ENCODE measurements at regions not wholly inside any gene's neighbourhood (a gene's known extent, or its start where the extent isn't known, plus 50 kb on each side); places are given as distances from the start of the nearest gene placed in this dataset.

DNA sequence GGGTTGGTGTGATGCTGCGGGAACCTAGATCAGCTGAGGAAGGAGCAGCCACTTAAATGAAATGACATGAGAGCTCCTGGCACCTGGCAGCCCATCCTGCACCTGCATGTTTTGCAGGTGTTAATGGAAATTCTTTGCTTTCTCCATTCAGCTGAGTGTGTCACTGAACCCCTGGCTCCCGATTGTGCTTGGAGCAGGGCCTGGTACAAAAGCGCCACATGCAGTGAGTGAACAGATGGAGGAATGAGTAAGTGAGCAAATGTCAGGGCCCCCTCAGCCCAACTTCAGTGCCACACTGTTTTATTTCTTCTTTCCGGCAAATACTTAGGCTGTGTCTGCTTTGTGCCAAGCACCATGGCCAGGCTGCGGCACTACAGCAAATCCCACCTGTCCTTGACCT lies 132.2 kb downstream of the ASB7 start:
- no peaks in the 10 kb centered on the region for H3K36me3 ChIP-seq
- no peaks in the 10 kb centered on the region for H3K27me3 ChIP-seq
- H3K9me3 ChIP-seq = no peaks in the 10 kb centered on the region
- H3K4me3 ChIP-seq = no peak overlapping the region
- TF ChIP-seq, protein P1, sequence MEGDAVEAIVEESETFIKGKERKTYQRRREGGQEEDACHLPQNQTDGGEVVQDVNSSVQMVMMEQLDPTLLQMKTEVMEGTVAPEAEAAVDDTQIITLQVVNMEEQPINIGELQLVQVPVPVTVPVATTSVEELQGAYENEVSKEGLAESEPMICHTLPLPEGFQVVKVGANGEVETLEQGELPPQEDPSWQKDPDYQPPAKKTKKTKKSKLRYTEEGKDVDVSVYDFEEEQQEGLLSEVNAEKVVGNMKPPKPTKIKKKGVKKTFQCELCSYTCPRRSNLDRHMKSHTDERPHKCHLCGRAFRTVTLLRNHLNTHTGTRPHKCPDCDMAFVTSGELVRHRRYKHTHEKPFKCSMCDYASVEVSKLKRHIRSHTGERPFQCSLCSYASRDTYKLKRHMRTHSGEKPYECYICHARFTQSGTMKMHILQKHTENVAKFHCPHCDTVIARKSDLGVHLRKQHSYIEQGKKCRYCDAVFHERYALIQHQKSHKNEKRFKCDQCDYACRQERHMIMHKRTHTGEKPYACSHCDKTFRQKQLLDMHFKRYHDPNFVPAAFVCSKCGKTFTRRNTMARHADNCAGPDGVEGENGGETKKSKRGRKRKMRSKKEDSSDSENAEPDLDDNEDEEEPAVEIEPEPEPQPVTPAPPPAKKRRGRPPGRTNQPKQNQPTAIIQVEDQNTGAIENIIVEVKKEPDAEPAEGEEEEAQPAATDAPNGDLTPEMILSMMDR (IDR thresholded peaks at IDR 0.05) = no peak
- no peak for TF ChIP-seq EP300 (IDR thresholded peaks at IDR 0.05)
- TF ChIP-seq POLR2A (IDR thresholded peaks at IDR 0.05) = no peak
- H3K27ac ChIP-seq = no peak overlapping the region
- peaks cover 0 to 6% (median 0%) of the 10 kb centered on the region in 4 donors for H3K4me1 ChIP-seq
- DNase-seq (ENCODE audit: low spot score in 2 of 2) = no peak
- 86 to 94% methylated on average over 5 of the region's 5 CpGs for WGBS, 2 donors

DNA sequence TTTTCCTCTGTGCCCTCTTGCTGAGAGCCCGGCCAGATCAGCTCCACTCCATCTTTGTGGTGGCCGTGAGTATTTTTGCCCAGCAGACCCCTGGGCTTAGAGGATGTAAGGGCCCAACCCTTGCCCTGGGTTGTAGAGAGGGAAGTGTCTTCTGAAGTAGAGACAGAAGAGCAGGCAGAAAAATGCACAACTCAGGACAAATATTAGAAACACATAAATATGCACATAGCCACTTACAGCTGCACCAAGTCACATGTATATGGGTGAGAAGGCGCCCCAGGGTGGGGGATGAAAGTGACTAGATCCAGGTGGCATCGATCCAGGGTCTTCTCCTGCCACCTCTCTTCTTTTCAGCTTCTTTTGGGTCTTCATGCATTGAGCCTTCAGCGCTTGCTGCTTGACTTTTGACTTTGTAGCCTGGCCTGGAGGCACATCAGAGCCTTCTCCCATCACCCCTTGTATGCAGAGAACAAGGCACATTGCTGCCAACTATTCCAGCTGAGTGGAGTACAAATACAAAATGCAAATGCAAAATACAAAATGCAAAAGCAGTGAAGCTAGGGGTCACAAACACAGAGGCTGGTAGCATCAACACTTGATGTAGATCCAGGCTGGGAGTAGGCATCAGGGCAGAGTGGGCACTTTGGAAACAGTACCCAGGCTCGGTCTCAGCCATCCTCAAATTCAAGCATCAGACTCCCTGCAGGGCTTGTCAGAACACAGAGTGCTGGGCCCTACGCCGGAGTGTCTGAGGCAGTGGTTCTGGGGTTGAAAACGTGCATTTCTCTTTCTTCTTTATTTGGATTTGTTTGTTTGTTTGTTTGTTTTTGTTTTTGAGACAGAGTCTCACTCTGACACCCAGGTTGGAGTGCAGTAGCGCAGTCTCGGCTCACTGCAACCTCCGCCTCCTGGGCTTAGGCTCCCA lies 133.0 kb downstream of the ASB7 start:
- no peak overlapping the region for H3K27ac ChIP-seq
- peaks cover 0 to 6% (median 0%) of the 10 kb centered on the region in 4 donors for H3K4me1 ChIP-seq
- 89 to 94% methylated on average over 12 of the region's 12 CpGs for WGBS, 2 donors
- DNase-seq (ENCODE audit: low spot score in 2 of 2) = no peak
- H3K4me3 ChIP-seq = no peak overlapping the region
- H3K9me3 ChIP-seq = no peaks in the 10 kb centered on the region
- no peaks in the 10 kb centered on the region for H3K36me3 ChIP-seq
- no peak for TF ChIP-seq EP300 (IDR thresholded peaks at IDR 0.05)
- TF ChIP-seq, protein P1 (IDR thresholded peaks at IDR 0.05) = no peak
- TF ChIP-seq POLR2A (IDR thresholded peaks at IDR 0.05) = no peak
- no peaks in the 10 kb centered on the region for H3K27me3 ChIP-seq

DNA sequence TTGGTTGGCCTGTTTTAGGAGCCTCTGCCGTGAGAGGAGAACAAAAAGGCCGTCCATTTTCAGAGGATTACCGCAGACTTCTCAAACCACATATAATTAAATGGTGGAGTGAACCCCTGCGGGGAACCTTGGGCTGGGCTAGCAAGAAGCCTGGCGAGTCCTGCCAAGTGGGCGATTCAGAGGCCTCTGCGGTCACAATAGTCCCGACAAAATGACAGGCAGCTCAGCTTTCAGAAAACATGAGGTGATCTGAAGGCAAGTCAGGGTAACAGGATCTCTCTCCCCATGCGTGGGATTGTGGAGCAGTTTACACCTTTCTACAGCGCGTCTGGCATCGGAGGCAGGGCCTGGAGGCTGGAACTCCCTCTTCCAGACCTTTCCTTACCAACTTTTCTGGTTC lies 134.8 kb downstream of the ASB7 start:
- no peak for DNase-seq (ENCODE audit: low spot score in 2 of 2)
- Histone ChIP-seq H3K4me1 (peaks cover 0 to 6% (median 0%) of the 10 kb centered on the region in 4 donors), H3K36me3 (no peaks in the 10 kb centered on the region), H3K4me3 (no peak overlapping the region), H3K9me3 (no peaks in the 10 kb centered on the region), H3K27ac (no peak overlapping the region), H3K27me3 (no peaks in the 10 kb centered on the region)
- no peak for TF ChIP-seq EP300 (IDR thresholded peaks at IDR 0.05)
- TF ChIP-seq, protein P1 (IDR thresholded peaks at IDR 0.05) = no peak
- no peak for TF ChIP-seq POLR2A (IDR thresholded peaks at IDR 0.05)
- WGBS, 2 donors = 91 to 92% methylated on average over 12 of the region's 12 CpGs

DNA sequence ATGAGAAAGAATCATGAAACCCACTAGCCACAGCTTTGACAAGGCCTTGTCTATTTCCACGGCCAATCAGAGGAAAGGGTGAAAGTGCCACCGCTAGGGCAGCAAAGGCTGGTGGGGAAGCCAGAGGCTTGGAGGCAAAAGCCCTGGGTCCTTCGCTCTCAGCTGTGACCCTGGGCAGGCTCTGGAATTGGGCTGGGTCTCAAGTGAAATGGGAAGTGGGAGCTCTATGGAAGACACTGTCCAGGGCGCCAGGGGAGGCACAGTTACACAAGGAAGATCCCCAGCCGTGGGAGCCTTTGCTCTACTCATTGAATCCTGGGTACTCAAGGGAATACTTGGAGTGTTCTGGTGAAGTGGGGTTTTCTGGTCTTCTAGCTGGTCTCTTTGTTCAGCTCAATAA lies 136.2 kb downstream of the ASB7 start:
- WGBS, 2 donors = 75 to 81% methylated on average over 4 to 5 of the region's 5 CpGs
- no peak overlapping the region for H3K27ac ChIP-seq

DNA sequence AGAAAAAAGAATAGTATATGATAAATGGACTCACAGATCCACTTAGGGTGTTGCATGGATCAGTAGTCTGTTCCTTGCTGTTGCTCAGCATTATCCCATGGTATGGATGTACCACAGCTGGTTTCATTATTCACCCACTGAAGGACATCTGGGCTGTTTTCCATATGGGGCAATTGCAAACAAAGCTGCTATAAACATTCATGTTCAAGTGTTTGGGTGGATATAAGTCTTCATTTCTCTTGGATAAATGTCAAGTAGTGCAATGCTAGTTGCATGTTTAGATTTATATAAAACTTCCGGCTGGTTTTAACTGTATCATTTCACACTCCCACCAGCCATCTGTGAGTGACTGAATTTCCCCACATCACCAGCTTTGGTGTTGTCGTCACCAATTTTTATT lies 137.7 kb downstream of the ASB7 start:
- no peaks in the 10 kb centered on the region for H3K27me3 ChIP-seq
- WGBS, 2 donors = 69 to 75% methylated on average over 2 of the region's 2 CpGs

More for the DNA sequence above, 136.2 kb downstream of the ASB7 start:
- TF ChIP-seq, protein P1 (IDR thresholded peaks at IDR 0.05) = no peak
- TF ChIP-seq POLR2A (IDR thresholded peaks at IDR 0.05) (no peak), EP300 (IDR thresholded peaks at IDR 0.05) (no peak)
- Histone ChIP-seq H3K4me3 (no peak overlapping the region), H3K4me1 (no peaks in the 10 kb centered on the region), H3K27me3 (no peaks in the 10 kb centered on the region), H3K36me3 (no peaks in the 10 kb centered on the region), H3K9me3 (no peaks in the 10 kb centered on the region)
- DNase-seq (ENCODE audit: low spot score in 2 of 2) = no peak

More for the DNA sequence above, 137.7 kb downstream of the ASB7 start:
- Histone ChIP-seq H3K36me3 (no peaks in the 10 kb centered on the region), H3K9me3 (no peaks in the 10 kb centered on the region), H3K4me1 (no peaks in the 10 kb centered on the region), H3K27ac (no peak overlapping the region), H3K4me3 (no peak overlapping the region)
- TF ChIP-seq EP300 (IDR thresholded peaks at IDR 0.05) (no peak), POLR2A (IDR thresholded peaks at IDR 0.05) (no peak)
- TF ChIP-seq, protein P1 (IDR thresholded peaks at IDR 0.05) = no peak
- DNase-seq (ENCODE audit: low spot score in 2 of 2) = no peak
